GM12878 (cell line): ENCODE measurements at regions not wholly inside any gene's neighbourhood (a gene's known extent, or its start where the extent isn't known, plus 50 kb on each side); places are given as distances from the start of the nearest gene placed in this dataset.

Experiments used
- ATAC-seq: fragments of 200-7000 bp; cut with Tn5 transposase; 3 replicates; pipeline ENCODE4 v1.9.1; 2020; ENCODE audit warnings: mild to moderate bottlenecking, moderate library complexity
- BruUV-seq: library from RNA; stranded (reverse); fragments of 400-500 nt; replicated peaks from 2 replicates; lab custom pipeline; 2021; lab: Mats Ljungman, UMichigan
- CTCF ChIA-PET: fragments of 300-600 bp; sonication (Branson Sonifier 250); formaldehyde crosslinking; extraction: SDS; loops from one replicate; lab custom pipeline; 2021; ENCODE audit warnings: inconsistent platforms; lab: Yijun Ruan, JAX
- POLR2A ChIA-PET: fragments of 350-600 bp; formaldehyde crosslinking; extraction: SDS; loops from one replicate; lab custom pipeline; 2021; ENCODE audit warnings: inconsistent platforms; lab: Charles Lee
- RAD21 ChIA-PET: fragments of 300-600 bp; sonication (Branson Sonifier 250); formaldehyde crosslinking; loops from one replicate; lab custom pipeline; 2023; ENCODE audit warnings: antibody characterized with exemption; ENCODE audit not compliant: unreplicated experiment; lab: Charles Lee
- SMC1A ChIA-PET: fragments of 300-600 bp; sonication (Branson Sonifier 250); formaldehyde crosslinking; loops from one replicate; lab custom pipeline; 2023; ENCODE audit not compliant: unreplicated experiment, uncharacterized antibody; lab: Charles Lee
- DNase-seq: peaks from one replicate; pipeline ENCODE4 v3.0.0-alpha.2; 2011; ENCODE audit warnings: low read depth, low spot score
- FAIRE-seq: peaks from 3 replicates; lab custom pipeline; 2011; peaks lifted over from hg19 to GRCh38; lab: Jason Lieb, UNC
- H2AFZ ChIP-seq: 2 replicates; pipeline ENCODE4 v1.6.0; 2011; ENCODE audit warnings: low read depth, low read length, control low read depth; ENCODE audit not compliant: control insufficient read depth
- H3K27ac ChIP-seq: 2 replicates; pipeline ENCODE4 v1.5.1; 2011; ENCODE audit warnings: control low read depth; ENCODE audit not compliant: control insufficient read depth, insufficient read depth
- H3K27me3 ChIP-seq, 2 experiments: replicated peaks in 1 of 2; 2 replicates each; pipeline versions ENCODE4 v1.6.0 to v1.6.1; 2011; ENCODE audit warnings: low read length in 1 of 2; ENCODE audit not compliant: control insufficient read depth in 2 of 2, insufficient read depth in 2 of 2
- H3K36me3 ChIP-seq, 2 experiments: 2 replicates each; pipeline ENCODE4 v1.5.1; 2011; ENCODE audit warnings: low read length in 1 of 2; ENCODE audit not compliant: control insufficient read depth in 2 of 2, insufficient read depth in 2 of 2
- H3K4me1 ChIP-seq: 2 replicates; pipeline ENCODE4 v1.6.1; 2011; ENCODE audit warnings: mild to moderate bottlenecking, low read length, moderate library complexity, mixed read lengths; ENCODE audit not compliant: control insufficient read depth, insufficient read depth
- H3K4me2 ChIP-seq: 2 replicates; pipeline ENCODE4 v1.6.0; 2011; ENCODE audit warnings: control low read depth; ENCODE audit not compliant: control insufficient read depth, insufficient read depth
- H3K4me3 ChIP-seq: fragments of 200-600 bp; sonication (generic); 2 replicates; pipeline ENCODE4 v1.5.1; 2016
- H3K79me2 ChIP-seq: 2 replicates; pipeline ENCODE4 v1.6.0; 2011; ENCODE audit warnings: low read length; ENCODE audit not compliant: control insufficient read depth, insufficient read depth
- H3K9ac ChIP-seq: 2 replicates; pipeline ENCODE4 v1.8.0; 2011; ENCODE audit warnings: low read length, control low read depth, mixed read lengths; ENCODE audit not compliant: control insufficient read depth, insufficient read depth
- H3K9me3 ChIP-seq: replicated peaks from 3 replicates; pipeline ENCODE4 v1.5.1; 2011; ENCODE audit warnings: mild to moderate bottlenecking, low read length; ENCODE audit not compliant: control insufficient read depth, insufficient read depth
- H4K20me1 ChIP-seq: 2 replicates; pipeline ENCODE4 v1.6.0; 2011; ENCODE audit not compliant: control insufficient read depth, insufficient read depth
- BHLHE40 ChIP-seq, 2 experiments: fragments of 450-650 bp in 1 of 2; IDR thresholded peaks; 2 replicates each; pipeline ENCODE4 v1.6.1; 2011 to 2017; ENCODE audit warnings: low read depth in 2 of 2, borderline replicate concordance in 1 of 2, improper control_type of control experiment in 1 of 2, low read length in 1 of 2, mild to moderate bottlenecking in 1 of 2
- ETV6 ChIP-seq, 2 experiments: fragments of 450-650 bp in 1 of 2; IDR thresholded peaks in 1 of 2; conservative IDR thresholded peaks in 1 of 2; 2 replicates each; pipeline ENCODE4 v1.6.1; 2014; ENCODE audit warnings: antibody characterized with exemption in 1 of 2, borderline replicate concordance in 1 of 2, low read depth in 1 of 2, mild to moderate bottlenecking in 1 of 2, moderate library complexity in 1 of 2
- MYC ChIP-seq: IDR thresholded peaks from 2 replicates; pipeline ENCODE4 v1.6.1; 2011; ENCODE audit warnings: mild to moderate bottlenecking, low read length, moderate library complexity, inconsistent platforms; ENCODE audit not compliant: insufficient read depth, insufficient replicate concordance, insufficient read length, severe bottlenecking
- NFIC ChIP-seq: IDR thresholded peaks from 2 replicates; pipeline ENCODE4 v1.6.1; 2012; ENCODE audit warnings: low read depth, mild to moderate bottlenecking, inconsistent platforms, low read length, moderate library complexity
- NFXL1 ChIP-seq: fragments of 450-650 bp; IDR thresholded peaks from 2 replicates; pipeline ENCODE4 v1.6.1; 2017; ENCODE audit warnings: antibody characterized with exemption, mild to moderate bottlenecking, borderline replicate concordance
- RAD21 ChIP-seq: IDR thresholded peaks from 2 replicates; pipeline ENCODE4 v1.6.1; 2011; ENCODE audit warnings: mild to moderate bottlenecking, low read depth, low read length, moderate library complexity; ENCODE audit not compliant: insufficient read depth
- SPI1 ChIP-seq: IDR thresholded peaks from 2 replicates; pipeline ENCODE4 v1.6.1; 2011; ENCODE audit warnings: low read depth, mild to moderate bottlenecking, low read length, moderate library complexity, borderline replicate concordance; ENCODE audit not compliant: insufficient read depth
- TBL1XR1 ChIP-seq: IDR thresholded peaks from 2 replicates; pipeline ENCODE4 v1.6.1; 2012; ENCODE audit warnings: low read depth, low read length, improper control_type of control experiment
- TCF7 ChIP-seq: IDR thresholded peaks from 2 replicates; pipeline ENCODE4 v1.6.1; 2014; ENCODE audit warnings: antibody characterized with exemption, borderline replicate concordance
- YY1 ChIP-seq: IDR thresholded peaks from 2 replicates; pipeline ENCODE4 v1.6.1; 2011; ENCODE audit warnings: low read depth, mild to moderate bottlenecking, low read length
- ZBED1 ChIP-seq: IDR thresholded peaks from 2 replicates; pipeline ENCODE4 v1.6.1; 2016; ENCODE audit warnings: borderline replicate concordance
- WGBS: methylation state at CpG from one replicate; pipeline ENCODE4 v1.1.6; 2016; ENCODE audit warnings: low lambda C conversion rate; ENCODE audit not compliant: insufficient replicate concordance, insufficient coverage; ENCODE audit errors: missing lambda C conversion rate; 5-methylcytosine and 5-hydroxymethylcytosine counted together
- in situ Hi-C: fragments of 300-500 bp; cut with MboI; formaldehyde crosslinking; loops from 9 replicates; pipeline ENCODE4 v1.14.3; 2018; ENCODE audit warnings: mixed read lengths
- intact Hi-C: fragments of 100-400 bp; cut with micrococcal nuclease; formaldehyde crosslinking; loops from one replicate; pipeline ENCODE4 v1.14.2; 2022; ENCODE audit not compliant: unreplicated experiment
- TF ChIP-seq, protein P1 (sequence below): fragments of 450-650 bp; IDR thresholded peaks from 2 replicates; pipeline ENCODE4 v1.6.1; 2017; ENCODE audit warnings: mild to moderate bottlenecking

- no peak for FAIRE-seq
- ChIA-PET POLR2A (no interaction called here), CTCF (interaction anchor here (1.1 kb wide), 1 partner anchor 16 kb away, joined by 3 read pairs; no protein-coding TSS in a partner anchor)
Measured at GRCh38 chr12:60387356-60387755, 791.5 kb downstream of the SLC16A7 start.

More at GRCh38 chr12:60387356-60387755, 791.5 kb downstream of the SLC16A7 start:
- no peak for ATAC-seq
- Histone ChIP-seq H3K27ac (no peak overlapping the region), H3K79me2 (no peaks in the 10 kb centered on the region), H3K9ac (no peak overlapping the region), H3K4me3 (no peak overlapping the region), H3K4me1 (no peaks in the 10 kb centered on the region), H3K27me3 (no peaks in the 10 kb centered on the region), H3K4me2 (no peak overlapping the region), H4K20me1 (no peaks in the 10 kb centered on the region), H3K36me3 (no peaks in the 10 kb centered on the region), H3K9me3 (no peaks in the 10 kb centered on the region), H2AFZ (no peak overlapping the region)
- in situ Hi-C loops = no loop called here
- 82% methylated on average over 12 of the region's 12 CpGs for WGBS
- no peak for DNase-seq
- TF ChIP-seq MYC = no peak
- TF ChIP-seq SPI1 = no peak
- TF ChIP-seq NFXL1 = no peak
- TF ChIP-seq, protein P1, sequence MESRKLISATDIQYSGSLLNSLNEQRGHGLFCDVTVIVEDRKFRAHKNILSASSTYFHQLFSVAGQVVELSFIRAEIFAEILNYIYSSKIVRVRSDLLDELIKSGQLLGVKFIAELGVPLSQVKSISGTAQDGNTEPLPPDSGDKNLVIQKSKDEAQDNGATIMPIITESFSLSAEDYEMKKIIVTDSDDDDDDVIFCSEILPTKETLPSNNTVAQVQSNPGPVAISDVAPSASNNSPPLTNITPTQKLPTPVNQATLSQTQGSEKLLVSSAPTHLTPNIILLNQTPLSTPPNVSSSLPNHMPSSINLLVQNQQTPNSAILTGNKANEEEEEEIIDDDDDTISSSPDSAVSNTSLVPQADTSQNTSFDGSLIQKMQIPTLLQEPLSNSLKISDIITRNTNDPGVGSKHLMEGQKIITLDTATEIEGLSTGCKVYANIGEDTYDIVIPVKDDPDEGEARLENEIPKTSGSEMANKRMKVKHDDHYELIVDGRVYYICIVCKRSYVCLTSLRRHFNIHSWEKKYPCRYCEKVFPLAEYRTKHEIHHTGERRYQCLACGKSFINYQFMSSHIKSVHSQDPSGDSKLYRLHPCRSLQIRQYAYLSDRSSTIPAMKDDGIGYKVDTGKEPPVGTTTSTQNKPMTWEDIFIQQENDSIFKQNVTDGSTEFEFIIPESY = no peak
- TF ChIP-seq BHLHE40 (IDR thresholded peaks at IDR 0.05; ENCODE audit: borderline replicate concordance in 1 of 2, low read depth in 2 of 2, low read length in 1 of 2) = no peak
- no peak for TF ChIP-seq ZBED1
- no peak for TF ChIP-seq ETV6 (conservative IDR thresholded peaks at IDR 0.05 in 1 of 2, IDR thresholded peaks at IDR 0.05 in 1 of 2; ENCODE audit: borderline replicate concordance in 1 of 2, low read depth in 1 of 2)
- TF ChIP-seq NFIC = no peak
- TF ChIP-seq YY1 = no peak
- TF ChIP-seq TCF7 = no peak
- TF ChIP-seq TBL1XR1 = no peak
- TF ChIP-seq RAD21 = no peak
- ChIA-PET SMC1A (interaction anchor here (1.6 kb wide), 1 partner anchor 11 kb away, joined by 3 read pairs; no protein-coding TSS in a partner anchor), RAD21 (no interaction called here)
- no TSS peak for BruUV-seq
- intact Hi-C loops = no loop called here
